Activated T-cell treated with anti-CD3 and anti-CD28 coated beads, Interleukin-2, amount 50 U/mL, for 48 hours (primary cell): ENCODE measurements at regions not wholly inside any gene's neighbourhood (a gene's known extent, or its start where the extent isn't known, plus 50 kb on each side); places are given as distances from the start of the nearest gene placed in this dataset.

Source experiments
- DNase-seq, 2 experiments: peaks; one replicate each; pipeline ENCODE4 v3.0.0-alpha.2; 2020

GRCh38 chr16:85188822-85189672, 76.8 kb upstream of the CIBAR2 start:
- no peak for DNase-seq

DNA sequence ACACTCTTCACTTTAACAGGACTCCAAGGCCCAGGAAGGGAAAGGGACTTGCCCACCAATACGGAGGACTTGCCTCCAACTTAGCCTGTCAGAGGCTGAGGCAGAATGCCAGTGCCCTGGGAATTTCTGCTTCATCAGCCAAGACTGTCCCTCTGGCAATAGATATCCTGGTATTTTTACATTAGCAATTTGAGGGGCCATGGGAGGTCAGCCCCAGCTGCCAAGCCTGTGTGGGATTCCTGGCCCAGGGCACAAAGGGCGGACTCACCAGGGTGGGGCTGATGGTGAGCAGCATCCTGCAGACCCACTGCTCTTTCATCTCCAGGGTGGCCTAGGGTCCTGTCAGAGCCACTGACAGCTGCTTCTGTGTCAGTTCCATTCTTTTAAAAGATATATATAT, 78.3 kb upstream of the CIBAR2 start:
- DNase-seq: no peak

DNA sequence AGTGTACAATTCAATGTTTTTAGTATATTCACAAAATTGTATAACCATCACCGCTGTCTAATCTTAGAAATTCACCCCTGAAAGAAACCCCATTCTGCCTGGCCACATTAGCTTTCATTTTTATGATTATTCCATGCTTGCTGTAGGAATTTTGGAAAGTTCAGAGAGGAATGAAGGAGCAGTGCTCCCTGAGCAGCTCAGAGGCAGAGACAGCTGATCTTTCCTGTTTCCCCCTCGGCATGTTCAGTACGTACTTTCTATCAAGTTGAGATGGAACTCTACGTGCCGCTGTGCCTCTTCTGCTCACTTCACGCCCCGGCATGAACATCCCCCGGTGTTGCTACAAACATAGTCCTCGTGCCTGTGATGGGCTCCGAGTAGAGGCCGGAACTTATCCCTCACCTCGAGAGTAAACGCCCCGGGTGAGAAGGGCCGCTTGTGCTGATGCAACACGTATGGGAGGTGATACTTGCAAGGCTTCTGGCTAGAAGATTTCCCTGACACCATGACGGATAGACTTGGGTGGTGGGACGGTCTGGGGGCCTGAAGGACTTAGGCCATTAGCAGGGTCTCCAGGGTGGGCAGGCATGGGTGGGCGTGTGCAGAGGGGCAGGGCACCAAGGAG, 79.2 kb upstream of the CIBAR2 start:
- no peak for DNase-seq

- no peak for DNase-seq
Observed at GRCh38 chr16:85192238-85193114, 80.2 kb upstream of the CIBAR2 start.

- DNase-seq: no peak
Observed at GRCh38 chr16:85193115-85193493, 80.8 kb upstream of the CIBAR2 start.

DNA sequence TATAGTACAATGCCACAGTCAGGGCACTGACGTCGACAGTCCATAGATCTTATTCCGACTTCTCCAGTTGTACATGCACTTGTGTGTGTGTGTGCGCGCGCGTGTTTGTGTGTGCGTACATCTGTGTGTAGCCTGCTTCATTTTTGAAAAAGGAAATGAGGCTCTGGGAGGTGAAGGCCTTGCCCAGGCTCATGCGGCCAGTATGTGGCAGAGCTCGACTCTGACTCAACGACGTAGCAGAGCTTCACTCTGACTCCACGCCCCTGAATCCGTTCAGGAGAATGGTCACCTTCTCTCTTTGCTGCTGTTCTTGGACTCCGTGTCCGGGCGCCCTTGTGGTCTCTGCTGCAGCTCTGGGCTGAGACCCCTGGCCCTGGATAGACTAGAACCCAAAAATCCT, 81.6 kb upstream of the CIBAR2 start:
- no peak for DNase-seq

- DNase-seq: no peak
Observed at GRCh38 chr16:85194307-85195270, 82.3 kb upstream of the CIBAR2 start.

DNA sequence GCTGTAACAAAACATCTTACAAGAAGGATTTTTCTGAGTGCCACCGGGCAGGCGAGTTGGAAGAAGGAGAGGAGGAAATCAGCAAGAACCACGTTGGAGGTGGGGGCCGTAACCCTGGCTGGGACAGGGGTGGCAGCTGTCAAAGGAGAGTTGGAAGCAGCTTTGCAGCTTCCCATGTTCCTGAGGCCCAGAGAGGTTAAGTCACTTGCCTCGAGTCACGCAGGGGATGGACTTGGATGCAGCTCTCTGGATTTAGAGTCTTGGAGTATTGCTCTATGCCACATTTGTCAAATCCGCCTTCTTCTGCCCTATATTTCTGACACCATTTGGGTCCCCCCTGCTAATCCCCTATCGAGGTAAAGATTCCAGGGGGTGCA, 83.0 kb upstream of the CIBAR2 start:
- DNase-seq: no peak

DNA sequence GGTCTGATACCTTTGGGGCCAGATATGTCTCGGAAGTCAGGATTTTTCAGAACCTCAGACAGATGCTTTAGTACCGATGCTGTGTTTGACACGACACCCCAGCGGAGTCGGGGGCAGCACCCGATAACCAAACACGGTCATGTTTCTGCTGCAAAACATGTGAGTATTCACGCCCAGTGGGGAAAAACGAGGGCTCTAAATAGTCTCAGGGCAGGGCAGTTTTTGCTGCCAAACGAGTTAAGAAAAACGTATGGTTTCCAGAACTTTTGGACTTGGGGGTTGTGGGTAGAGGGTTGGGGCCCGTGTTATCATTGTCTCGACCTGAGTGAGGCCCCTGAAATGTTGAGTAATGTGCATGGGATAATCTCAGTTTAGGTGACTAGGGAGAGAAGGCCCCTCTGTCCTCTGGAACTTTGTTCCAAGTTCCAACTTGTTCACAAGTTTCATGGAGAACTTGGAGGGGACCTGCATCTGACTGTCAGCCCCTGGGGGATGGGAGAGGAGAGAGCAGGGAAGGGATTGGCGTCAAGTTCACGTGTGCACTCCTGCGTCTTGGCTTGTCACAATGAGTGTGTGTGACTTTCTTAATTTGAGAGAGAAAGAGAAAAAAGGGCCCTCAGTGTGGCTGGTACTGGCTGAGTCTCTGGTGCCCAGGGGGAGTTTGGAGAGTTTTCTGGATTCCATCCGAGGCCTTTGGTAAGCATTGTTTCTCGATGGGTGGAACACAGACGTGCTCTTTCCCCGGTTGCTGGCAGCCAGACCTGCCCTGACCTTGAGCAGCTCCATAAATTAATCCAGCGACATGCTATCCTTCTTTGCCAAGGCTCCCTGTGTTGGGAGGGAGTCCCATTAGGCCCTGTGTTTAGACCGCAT, 83.9 kb upstream of the CIBAR2 start:
- DNase-seq: no peak

DNA sequence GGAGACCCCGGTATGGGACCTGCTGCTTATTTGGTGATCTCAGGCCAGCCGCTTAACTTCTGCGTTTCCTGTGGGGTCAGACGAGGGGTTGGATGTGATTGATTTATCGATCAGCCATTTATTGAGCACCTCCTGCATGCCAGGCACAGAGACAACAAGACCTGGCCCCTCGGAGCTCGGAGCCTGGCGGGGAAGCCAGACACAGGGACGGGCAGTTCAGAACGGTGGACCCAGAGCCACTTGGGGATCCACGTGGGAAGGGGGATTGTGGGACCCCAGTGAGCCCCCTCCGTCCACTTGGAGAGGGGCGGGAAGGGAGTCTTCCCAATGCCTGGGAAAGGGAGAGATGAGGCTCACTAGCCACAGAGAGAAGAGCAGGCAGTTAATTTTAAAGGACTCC, 84.7 kb upstream of the CIBAR2 start:
- no peak for DNase-seq

DNA sequence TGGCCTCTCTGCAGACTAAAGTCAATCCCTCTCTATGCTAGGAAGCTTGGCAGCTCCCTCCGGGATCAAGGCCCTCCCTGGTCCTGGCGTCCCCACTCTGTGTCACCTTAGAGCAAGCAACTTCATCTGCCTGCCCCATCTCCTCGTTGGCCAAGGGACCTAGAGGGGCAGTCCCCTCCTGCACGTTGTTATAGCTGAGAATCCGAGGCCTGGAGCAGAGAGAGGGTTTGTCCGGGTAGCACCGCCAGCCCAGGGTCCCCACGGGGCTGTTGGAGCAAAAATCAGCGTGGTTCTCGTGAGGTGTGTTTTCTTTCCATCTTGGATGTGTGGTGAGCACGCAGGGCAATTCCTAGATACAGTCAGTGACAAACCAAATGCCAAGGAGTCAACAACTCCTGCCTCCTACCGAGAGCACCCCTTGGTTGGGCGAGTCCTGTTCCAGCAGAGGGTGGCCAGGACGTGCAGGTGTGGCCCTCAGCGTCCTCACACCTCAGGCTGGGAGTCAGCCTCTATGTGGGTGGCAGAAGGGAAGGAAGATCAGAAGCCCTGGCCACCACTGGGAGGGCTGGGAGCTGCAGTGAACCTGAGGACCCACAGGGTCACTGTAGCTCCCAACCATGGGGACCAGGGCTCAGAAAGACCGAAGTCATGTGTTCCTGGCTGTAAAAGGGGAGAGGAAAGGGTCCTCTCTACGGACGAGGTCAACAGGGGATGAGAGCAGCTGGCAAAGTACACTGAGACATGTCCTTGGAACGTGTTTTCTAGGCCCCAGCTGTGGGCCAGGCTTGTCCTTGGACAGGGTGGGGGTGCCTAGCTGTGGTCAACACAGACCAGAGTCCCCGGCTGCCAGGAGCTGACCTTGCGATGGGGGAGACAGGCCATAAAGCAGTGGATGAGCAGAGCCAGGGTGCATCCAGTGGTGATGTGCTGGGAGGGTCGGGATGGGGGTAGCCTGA, 85.6 kb upstream of the CIBAR2 start:
- no peak for DNase-seq

GRCh38 chr16:85199069-85199725, 86.9 kb upstream of the CIBAR2 start:
- DNase-seq: no peak

GRCh38 chr16:85199880-85200279, 87.6 kb upstream of the CIBAR2 start:
- no peak for DNase-seq

- no peak for DNase-seq
Observed at GRCh38 chr16:85200471-85201278, 88.4 kb upstream of the CIBAR2 start.

DNA sequence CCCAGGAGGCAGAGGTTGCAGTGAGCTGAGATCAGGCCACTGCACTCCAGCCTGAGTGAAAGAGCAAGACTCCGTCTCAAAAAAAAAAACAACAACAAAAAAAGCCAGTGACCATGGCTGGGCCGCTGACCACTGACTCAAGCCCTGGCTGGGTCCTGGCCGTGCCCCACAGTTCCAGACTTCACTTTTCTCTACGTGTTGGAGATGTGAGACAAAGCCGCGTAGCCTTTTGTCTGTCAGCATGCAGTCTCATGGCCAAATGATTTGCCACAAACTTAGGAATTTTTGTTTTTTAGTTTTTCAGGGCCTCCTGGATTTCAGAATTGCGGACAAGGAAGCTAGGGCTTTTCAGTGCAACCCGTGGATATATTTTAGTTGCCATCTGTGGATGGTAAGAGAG, 89.3 kb upstream of the CIBAR2 start:
- no peak for DNase-seq

- no peak for DNase-seq
Observed at GRCh38 chr16:85202051-85202601, 89.9 kb upstream of the CIBAR2 start.

- no peak for DNase-seq
Observed at GRCh38 chr16:85202631-85203461, 90.6 kb upstream of the CIBAR2 start.

DNA sequence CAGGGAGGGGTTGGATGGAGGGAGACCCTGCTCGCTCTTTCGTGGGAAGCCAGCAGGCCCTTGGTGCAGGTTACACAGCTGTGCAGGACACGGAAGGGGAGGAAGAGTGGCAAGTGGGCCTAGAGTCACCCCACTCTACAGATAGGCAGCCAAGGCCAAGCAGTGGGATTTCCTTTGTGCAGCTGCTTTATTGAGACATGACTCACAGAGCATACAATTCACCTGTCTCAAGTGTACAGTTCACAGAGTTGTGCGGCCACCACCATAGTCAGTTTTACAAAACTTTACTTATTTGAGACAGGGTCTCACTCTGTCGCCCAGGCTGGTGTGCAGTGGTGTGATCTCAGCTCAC, 91.2 kb upstream of the CIBAR2 start:
- no peak for DNase-seq
